ENCODE measurements at regions not wholly inside any gene's neighbourhood (a gene's known extent, or its start where the extent isn't known, plus 50 kb on each side); places are given as distances from the start of the nearest gene placed in this dataset.
"Not testable (repeated sequence)": the region's sequence is repeated elsewhere in the genome, so short reads cannot be mapped to it uniquely, and the experiment has no call there.

DNA sequence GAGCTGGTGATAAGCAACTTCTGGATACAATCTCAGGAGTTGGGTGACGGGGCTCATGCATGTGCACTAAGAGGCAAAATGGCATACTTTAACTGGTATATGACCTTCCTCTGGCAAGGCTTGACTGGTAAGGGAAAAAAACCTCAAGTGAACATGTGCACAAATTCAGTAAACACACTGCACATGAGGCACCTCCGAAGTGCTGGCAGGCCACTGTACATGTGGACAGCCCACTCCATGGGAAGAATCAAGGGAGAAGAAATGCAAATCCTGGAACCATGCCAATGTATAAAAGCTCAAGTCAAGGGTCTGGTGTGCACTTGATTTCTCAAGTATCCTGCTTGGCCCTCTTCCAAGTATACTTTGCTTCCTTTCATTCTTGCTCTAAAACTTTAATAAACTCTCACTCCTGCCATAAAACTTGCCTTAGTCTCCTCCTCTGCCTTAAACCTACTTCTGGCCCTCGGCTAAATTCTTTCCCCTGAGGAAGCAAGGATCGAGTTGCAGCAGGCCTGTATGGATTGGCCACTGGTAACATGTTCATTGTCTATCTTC is 167.2 kb downstream of the RAMP3 start:
- no peak for ATAC-seq (ENCODE audit: low FRiP score)
- no peak for DNase-seq (ENCODE audit: low spot score)
- TF ChIP-seq, protein P1, sequence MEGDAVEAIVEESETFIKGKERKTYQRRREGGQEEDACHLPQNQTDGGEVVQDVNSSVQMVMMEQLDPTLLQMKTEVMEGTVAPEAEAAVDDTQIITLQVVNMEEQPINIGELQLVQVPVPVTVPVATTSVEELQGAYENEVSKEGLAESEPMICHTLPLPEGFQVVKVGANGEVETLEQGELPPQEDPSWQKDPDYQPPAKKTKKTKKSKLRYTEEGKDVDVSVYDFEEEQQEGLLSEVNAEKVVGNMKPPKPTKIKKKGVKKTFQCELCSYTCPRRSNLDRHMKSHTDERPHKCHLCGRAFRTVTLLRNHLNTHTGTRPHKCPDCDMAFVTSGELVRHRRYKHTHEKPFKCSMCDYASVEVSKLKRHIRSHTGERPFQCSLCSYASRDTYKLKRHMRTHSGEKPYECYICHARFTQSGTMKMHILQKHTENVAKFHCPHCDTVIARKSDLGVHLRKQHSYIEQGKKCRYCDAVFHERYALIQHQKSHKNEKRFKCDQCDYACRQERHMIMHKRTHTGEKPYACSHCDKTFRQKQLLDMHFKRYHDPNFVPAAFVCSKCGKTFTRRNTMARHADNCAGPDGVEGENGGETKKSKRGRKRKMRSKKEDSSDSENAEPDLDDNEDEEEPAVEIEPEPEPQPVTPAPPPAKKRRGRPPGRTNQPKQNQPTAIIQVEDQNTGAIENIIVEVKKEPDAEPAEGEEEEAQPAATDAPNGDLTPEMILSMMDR (IDR thresholded peaks at IDR 0.05) = no peak

- ATAC-seq (ENCODE audit: low FRiP score) (no peak), DNase-seq (ENCODE audit: low spot score) (no peak)
- TF ChIP-seq, protein P1 (IDR thresholded peaks at IDR 0.05) = no peak
These were observed 167.8 kb downstream of the RAMP3 start for GRCh38 chr7:45325378-45325777.

DNA sequence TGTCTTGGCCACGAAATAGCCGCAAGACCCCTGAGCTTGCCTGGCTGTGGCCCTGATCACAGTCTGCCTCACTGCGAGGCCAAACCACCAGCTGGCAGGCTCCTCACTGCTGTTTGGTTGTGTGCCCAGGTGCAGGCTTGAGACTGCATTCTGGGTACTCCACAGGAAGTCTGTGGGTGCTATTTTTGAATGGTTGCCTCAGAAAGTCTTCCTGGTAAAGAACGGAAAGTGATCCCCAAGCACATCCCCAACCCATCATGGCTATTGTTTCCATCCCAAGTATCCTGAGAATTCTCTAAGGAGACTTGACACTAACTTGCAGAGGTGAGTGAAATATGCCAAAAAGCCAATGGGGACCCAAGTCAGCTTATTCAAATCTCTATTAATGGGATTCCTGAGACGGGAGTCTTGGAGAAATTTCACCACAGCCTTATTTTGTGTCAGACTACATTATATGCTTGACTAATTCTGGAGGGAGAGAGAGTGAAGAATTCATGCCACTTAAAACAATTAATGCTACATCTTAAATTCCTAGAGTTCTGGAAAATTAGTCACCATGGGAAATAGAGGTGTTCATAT is 170.9 kb downstream of the RAMP3 start:
- TF ChIP-seq, protein P1 (IDR thresholded peaks at IDR 0.05) = no peak
- ATAC-seq (ENCODE audit: low FRiP score) = no peak
- no peak for DNase-seq (ENCODE audit: low spot score)

DNA sequence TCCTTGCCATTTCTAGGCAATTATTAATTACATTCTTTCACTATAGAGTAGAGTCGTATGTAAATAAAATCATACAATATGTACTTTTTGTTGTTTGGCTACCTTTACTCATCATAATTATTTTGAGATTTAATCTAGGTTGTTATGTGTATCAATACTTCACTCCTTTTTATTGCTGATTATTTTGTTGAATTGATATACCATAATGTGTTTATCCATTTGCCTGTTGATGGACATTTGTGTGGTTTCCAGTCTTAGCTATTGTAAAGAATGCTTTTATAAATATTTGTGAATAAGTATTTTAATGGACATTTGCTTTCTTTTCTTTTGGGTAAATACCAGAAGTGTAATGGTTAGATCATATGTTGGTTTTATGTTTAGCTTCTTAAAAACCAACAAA is 174.0 kb downstream of the RAMP3 start:
- DNase-seq (ENCODE audit: low spot score) (no peak), ATAC-seq (ENCODE audit: low FRiP score) (no peak)
- TF ChIP-seq, protein P1 (IDR thresholded peaks at IDR 0.05) = no peak

GRCh38 chr7:45335024-45335423 is 177.4 kb downstream of the RAMP3 start:
- not testable (repeated sequence) for ATAC-seq (ENCODE audit: low FRiP score); DNase-seq (ENCODE audit: low spot score)

DNA sequence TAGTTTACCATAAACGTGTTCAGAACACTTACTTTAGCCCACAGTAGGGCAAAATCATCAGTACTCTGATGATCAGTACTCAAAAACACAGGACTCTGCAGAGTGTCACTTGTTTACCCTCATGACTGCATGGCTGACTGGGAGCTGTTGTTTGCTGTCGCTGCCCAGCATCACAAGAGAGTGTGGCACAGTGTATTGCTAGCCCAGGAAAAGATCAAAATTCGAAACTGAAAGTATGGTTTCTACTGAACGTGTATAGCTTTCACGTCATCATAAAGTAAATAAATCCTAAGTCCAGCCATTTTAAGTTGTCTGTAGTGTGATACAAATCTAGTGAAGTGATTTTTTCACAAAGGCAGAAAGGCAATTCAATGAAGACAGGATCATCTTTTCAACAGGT is 184.6 kb downstream of the RAMP3 start:
- TF ChIP-seq, protein P1 (IDR thresholded peaks at IDR 0.05) = no peak
- no peak for ATAC-seq (ENCODE audit: low FRiP score)
- no peak for DNase-seq (ENCODE audit: low spot score)

DNA sequence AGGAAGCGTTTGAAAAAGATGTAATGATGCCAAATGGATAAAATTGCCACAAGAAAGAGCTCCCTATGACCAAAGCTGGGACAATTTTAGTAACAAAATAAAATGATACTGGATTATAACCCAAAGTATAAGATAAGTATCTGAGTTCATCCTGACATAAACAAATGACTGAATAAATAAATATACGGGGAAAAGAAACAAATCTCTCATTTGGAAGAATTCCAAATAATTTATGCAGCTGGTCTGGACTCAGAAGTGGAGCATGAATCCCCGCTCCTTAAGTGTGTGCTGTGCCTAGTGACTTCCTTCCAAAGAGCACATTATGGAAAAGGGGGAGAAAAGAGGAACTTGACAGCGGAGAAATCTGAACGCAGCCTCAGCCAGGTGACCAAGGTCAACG is 186.2 kb downstream of the RAMP3 start:
- ATAC-seq (ENCODE audit: low FRiP score) (no peak), DNase-seq (ENCODE audit: low spot score) (no peak)
- TF ChIP-seq, protein P1 (IDR thresholded peaks at IDR 0.05) = no peak
